Omental fat pad (tissue), 3 donors: ENCODE measurements at regions not wholly inside any gene's neighbourhood (a gene's known extent, or its start where the extent isn't known, plus 50 kb on each side); places are given as distances from the start of the nearest gene placed in this dataset.

Experiments used
- ATAC-seq: fragments of 150-250 bp; one replicate; pipeline ENCODE4 v1.9.1; 2016; ENCODE audit warnings: mild to moderate bottlenecking, moderate library complexity; ENCODE audit not compliant: low FRiP score
- DNase-seq: peaks from one replicate; pipeline ENCODE4 v3.0.0-alpha.2; 2019; ENCODE audit warnings: low spot score
- CTCF ChIP-seq, 3 donors: fragments of 450-650 bp; IDR thresholded peaks; one replicate each; pipeline ENCODE4 v1.5.1; 2016 to 2017; ENCODE audit warnings: antibody characterized with exemption in 3 of 3, mild to moderate bottlenecking in 3 of 3, moderate library complexity in 2 of 3

GRCh38 chr14:38336298-38336697, 80.4 kb upstream of the CLEC14A start:
- DNase-seq, result no peak
- no peak for TF ChIP-seq CTCF (IDR thresholded peaks at IDR 0.05)
- no peak for ATAC-seq

- ATAC-seq (no peak), DNase-seq (no peak)
- TF ChIP-seq CTCF (IDR thresholded peaks at IDR 0.05), result no peak
Measured at GRCh38 chr14:38330275-38330674, 74.4 kb upstream of the CLEC14A start.

GRCh38 chr14:38329246-38329645, 73.4 kb upstream of the CLEC14A start:
- ATAC-seq (no peak), DNase-seq (no peak)
- TF ChIP-seq CTCF (IDR thresholded peaks at IDR 0.05), result no peak

GRCh38 chr14:38316922-38317321, 61.0 kb upstream of the CLEC14A start:
- no peak for ATAC-seq
- no peak for TF ChIP-seq CTCF (IDR thresholded peaks at IDR 0.05)
- DNase-seq, result no peak

- no peak for TF ChIP-seq CTCF (IDR thresholded peaks at IDR 0.05)
- DNase-seq (no peak), ATAC-seq (no peak)
Measured at GRCh38 chr14:38311655-38312054, 55.8 kb upstream of the CLEC14A start.

- no peak for TF ChIP-seq CTCF (IDR thresholded peaks at IDR 0.05)
- no peak for DNase-seq
- no peak for ATAC-seq
Measured at GRCh38 chr14:38310420-38310995, 54.6 kb upstream of the CLEC14A start.

GRCh38 chr14:38309522-38310277, 53.8 kb upstream of the CLEC14A start:
- DNase-seq (no peak), ATAC-seq (no peak)
- TF ChIP-seq CTCF (IDR thresholded peaks at IDR 0.05), result no peak
